ENCODE measurements at regions not wholly inside any gene's neighbourhood (a gene's known extent, or its start where the extent isn't known, plus 50 kb on each side); places are given as distances from the start of the nearest gene placed in this dataset.

GRCh38 chr16:79400462-79401149, 199.9 kb downstream of the MAF start:
- TF ChIP-seq CTCF (optimal IDR thresholded peaks at IDR 0.05 in 1 of 3, IDR thresholded peaks at IDR 0.05 in 1 of 3, conservative IDR thresholded peaks at IDR 0.05 in 1 of 3; ENCODE audit: extremely low read depth in 1 of 3, insufficient read depth in 2 of 3, low read length in 3 of 3) (no peak), EZH2 (IDR thresholded peaks at IDR 0.05; ENCODE audit: low read length) (no peak)

All from keratinocyte (primary cell).